ENCODE measurements at regions not wholly inside any gene's neighbourhood (a gene's known extent, or its start where the extent isn't known, plus 50 kb on each side); places are given as distances from the start of the nearest gene placed in this dataset.

DNA sequence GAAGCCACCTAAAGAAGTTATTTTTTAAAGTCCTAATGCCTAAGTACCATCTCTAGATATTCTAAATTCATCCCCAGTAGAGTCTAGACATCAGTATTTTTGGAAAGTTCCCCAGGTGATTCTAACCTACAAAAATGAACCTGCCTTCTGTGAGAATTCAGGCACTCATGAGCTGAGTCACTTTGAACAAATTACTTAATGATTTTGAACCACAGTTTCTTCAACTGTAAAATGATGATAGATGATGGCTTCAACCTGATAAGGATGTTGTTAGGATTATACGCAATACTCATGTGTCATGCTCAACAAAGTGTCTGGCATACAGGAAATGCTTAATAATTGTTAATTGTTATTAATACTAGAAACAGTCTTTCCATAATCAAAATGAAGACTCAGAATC is 82.8 kb upstream of the OR5AK2 start:
- TF ChIP-seq, protein P1, sequence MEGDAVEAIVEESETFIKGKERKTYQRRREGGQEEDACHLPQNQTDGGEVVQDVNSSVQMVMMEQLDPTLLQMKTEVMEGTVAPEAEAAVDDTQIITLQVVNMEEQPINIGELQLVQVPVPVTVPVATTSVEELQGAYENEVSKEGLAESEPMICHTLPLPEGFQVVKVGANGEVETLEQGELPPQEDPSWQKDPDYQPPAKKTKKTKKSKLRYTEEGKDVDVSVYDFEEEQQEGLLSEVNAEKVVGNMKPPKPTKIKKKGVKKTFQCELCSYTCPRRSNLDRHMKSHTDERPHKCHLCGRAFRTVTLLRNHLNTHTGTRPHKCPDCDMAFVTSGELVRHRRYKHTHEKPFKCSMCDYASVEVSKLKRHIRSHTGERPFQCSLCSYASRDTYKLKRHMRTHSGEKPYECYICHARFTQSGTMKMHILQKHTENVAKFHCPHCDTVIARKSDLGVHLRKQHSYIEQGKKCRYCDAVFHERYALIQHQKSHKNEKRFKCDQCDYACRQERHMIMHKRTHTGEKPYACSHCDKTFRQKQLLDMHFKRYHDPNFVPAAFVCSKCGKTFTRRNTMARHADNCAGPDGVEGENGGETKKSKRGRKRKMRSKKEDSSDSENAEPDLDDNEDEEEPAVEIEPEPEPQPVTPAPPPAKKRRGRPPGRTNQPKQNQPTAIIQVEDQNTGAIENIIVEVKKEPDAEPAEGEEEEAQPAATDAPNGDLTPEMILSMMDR (IDR thresholded peaks at IDR 0.05), result no peak
- TF ChIP-seq POLR2A (IDR thresholded peaks at IDR 0.05), result no peak
